Neural cell (in vitro differentiated cells): ENCODE measurements at regions not wholly inside any gene's neighbourhood (a gene's known extent, or its start where the extent isn't known, plus 50 kb on each side); places are given as distances from the start of the nearest gene placed in this dataset.

Experiments
- H2AFZ ChIP-seq: fragments of 200-600, 300-800 bp; sonication (generic), shearing (Covaris generic); 2 replicates; pipeline ENCODE4 v1.6.0; 2014; ENCODE audit warnings: low read depth, mild to moderate bottlenecking, antibody characterized with exemption, low read length, moderate library complexity
- H3F3A ChIP-seq: fragments of 200-600 bp; shearing (Covaris generic); 2 replicates; pipeline ENCODE4 v1.6.1; 2016; ENCODE audit warnings: mild to moderate bottlenecking, moderate library complexity, mixed read lengths, antibody characterized with exemption, low read length; ENCODE audit not compliant: insufficient read depth, poor library complexity, severe bottlenecking
- H3K27ac ChIP-seq: fragments of 200-600, 300-800 bp; sonication (generic), shearing (Covaris generic); 2 replicates; pipeline ENCODE4 v1.5.1; 2014; ENCODE audit warnings: mild to moderate bottlenecking, low read length, moderate library complexity
- H3K27me3 ChIP-seq: fragments of 300-800, 200-600 bp; sonication (generic), shearing (Covaris generic); 2 replicates; pipeline ENCODE4 v1.6.0; 2014; ENCODE audit warnings: mild to moderate bottlenecking, low read depth, low read length, moderate library complexity; ENCODE audit not compliant: insufficient read depth
- H3K36me3 ChIP-seq: fragments of 300-800, 200-600 bp; sonication (generic), shearing (Covaris generic); 2 replicates; pipeline ENCODE4 v1.5.1; 2014; ENCODE audit warnings: mild to moderate bottlenecking, antibody characterized with exemption, low read length, moderate library complexity; ENCODE audit not compliant: insufficient read depth
- H3K4me2 ChIP-seq: fragments of 300-800, 200-600 bp; sonication (generic), shearing (Covaris generic); 2 replicates; pipeline ENCODE4 v1.6.0; 2014; ENCODE audit warnings: mild to moderate bottlenecking, low read length
- H3K4me3 ChIP-seq: fragments of 300-800, 200-600 bp; sonication (generic), shearing (Covaris generic); 2 replicates; pipeline ENCODE4 v1.5.1; 2014; ENCODE audit warnings: mild to moderate bottlenecking, low read length, moderate library complexity
- H3K79me2 ChIP-seq: fragments of 200-600 bp; shearing (Covaris generic); replicated peaks from 2 replicates; pipeline ENCODE4 v1.6.0; 2014; ENCODE audit warnings: mild to moderate bottlenecking, low read length, moderate library complexity; ENCODE audit not compliant: insufficient read depth
- H3K9ac ChIP-seq: fragments of 300-800, 200-600 bp; sonication (generic), shearing (Covaris generic); 2 replicates; pipeline ENCODE4 v1.6.1; 2016; ENCODE audit warnings: mild to moderate bottlenecking, low read length, mixed read lengths
- H3K9me2 ChIP-seq: fragments of 200-600 bp; shearing (Covaris generic); 2 replicates; pipeline ENCODE4 v1.6.1; 2016; ENCODE audit warnings: mild to moderate bottlenecking, low read length, mixed read lengths; ENCODE audit not compliant: insufficient read depth
- H3K9me3 ChIP-seq: fragments of 200-600, 300-800 bp; sonication (generic), shearing (Covaris generic); 2 replicates; pipeline ENCODE4 v1.6.1; 2016; ENCODE audit warnings: mild to moderate bottlenecking, mixed run types, low read length, moderate library complexity, mixed read lengths
- H4K20me1 ChIP-seq: fragments of 200-600 bp; shearing (Covaris generic); 2 replicates; pipeline ENCODE4 v1.6.1; 2016; ENCODE audit warnings: mild to moderate bottlenecking, mixed run types; ENCODE audit not compliant: insufficient read depth
- CTCF ChIP-seq: fragments of 450-650 bp; IDR thresholded peaks from 2 replicates; pipeline ENCODE4 v1.5.1; 2014; ENCODE audit warnings: antibody characterized with exemption, mild to moderate bottlenecking, moderate library complexity; ENCODE audit not compliant: poor library complexity, severe bottlenecking
- EP300 ChIP-seq: fragments of 450-650 bp; conservative IDR thresholded peaks from 2 replicates; pipeline ENCODE4 v1.6.1; 2014; ENCODE audit warnings: antibody characterized with exemption, mild to moderate bottlenecking, moderate library complexity; ENCODE audit not compliant: poor library complexity, severe bottlenecking
- EZH2 ChIP-seq: fragments of 200-600, 300-800 bp; shearing (Covaris generic), sonication (generic); IDR thresholded peaks from 2 replicates; pipeline ENCODE4 v1.6.1; 2014; ENCODE audit warnings: antibody characterized with exemption, low read length, borderline replicate concordance, mild to moderate bottlenecking; ENCODE audit not compliant: insufficient read depth, poor library complexity, severe bottlenecking
- MXI1 ChIP-seq: fragments of 450-650 bp; conservative IDR thresholded peaks from 2 replicates; pipeline ENCODE4 v1.6.1; 2014; ENCODE audit warnings: antibody characterized with exemption, mild to moderate bottlenecking; ENCODE audit not compliant: poor library complexity, severe bottlenecking
- POLR2AphosphoS5 ChIP-seq: IDR thresholded peaks from 2 replicates; pipeline ENCODE4 v1.6.1; 2012
- RAD21 ChIP-seq: fragments of 450-650 bp; conservative IDR thresholded peaks from 2 replicates; pipeline ENCODE4 v1.6.1; 2014; ENCODE audit warnings: antibody characterized with exemption, mild to moderate bottlenecking, moderate library complexity
- SMC3 ChIP-seq: fragments of 450-650 bp; conservative IDR thresholded peaks from 2 replicates; pipeline ENCODE4 v1.6.1; 2014; ENCODE audit warnings: antibody characterized with exemption, mild to moderate bottlenecking, moderate library complexity; ENCODE audit not compliant: poor library complexity
- TAF1 ChIP-seq: IDR thresholded peaks from 2 replicates; pipeline ENCODE4 v1.6.1; 2012; ENCODE audit warnings: low read depth
- TF ChIP-seq, protein P1 (sequence below): IDR thresholded peaks from 2 replicates; pipeline ENCODE4 v1.6.1; 2012; ENCODE audit warnings: borderline replicate concordance

- Histone ChIP-seq H2AFZ (no peak overlapping the region), H4K20me1 (no peaks in the 10 kb centered on the region), H3K27ac (no peak overlapping the region), H3F3A (no peaks in the 10 kb centered on the region), H3K4me2 (no peak overlapping the region), H3K36me3 (no peaks in the 10 kb centered on the region), H3K9me2 (no peaks in the 10 kb centered on the region), H3K4me3 (no peak overlapping the region), H3K79me2 (no peaks in the 10 kb centered on the region), H3K9ac (no peak overlapping the region), H3K9me3 (no peaks in the 10 kb centered on the region), H3K27me3 (no peaks in the 10 kb centered on the region)
- TF ChIP-seq EZH2 (no peak), EP300 (no peak), MXI1 (no peak), CTCF (no peak), POLR2AphosphoS5 (no peak), SMC3 (no peak), TAF1 (no peak), RAD21 (no peak)
- TF ChIP-seq, protein P1, sequence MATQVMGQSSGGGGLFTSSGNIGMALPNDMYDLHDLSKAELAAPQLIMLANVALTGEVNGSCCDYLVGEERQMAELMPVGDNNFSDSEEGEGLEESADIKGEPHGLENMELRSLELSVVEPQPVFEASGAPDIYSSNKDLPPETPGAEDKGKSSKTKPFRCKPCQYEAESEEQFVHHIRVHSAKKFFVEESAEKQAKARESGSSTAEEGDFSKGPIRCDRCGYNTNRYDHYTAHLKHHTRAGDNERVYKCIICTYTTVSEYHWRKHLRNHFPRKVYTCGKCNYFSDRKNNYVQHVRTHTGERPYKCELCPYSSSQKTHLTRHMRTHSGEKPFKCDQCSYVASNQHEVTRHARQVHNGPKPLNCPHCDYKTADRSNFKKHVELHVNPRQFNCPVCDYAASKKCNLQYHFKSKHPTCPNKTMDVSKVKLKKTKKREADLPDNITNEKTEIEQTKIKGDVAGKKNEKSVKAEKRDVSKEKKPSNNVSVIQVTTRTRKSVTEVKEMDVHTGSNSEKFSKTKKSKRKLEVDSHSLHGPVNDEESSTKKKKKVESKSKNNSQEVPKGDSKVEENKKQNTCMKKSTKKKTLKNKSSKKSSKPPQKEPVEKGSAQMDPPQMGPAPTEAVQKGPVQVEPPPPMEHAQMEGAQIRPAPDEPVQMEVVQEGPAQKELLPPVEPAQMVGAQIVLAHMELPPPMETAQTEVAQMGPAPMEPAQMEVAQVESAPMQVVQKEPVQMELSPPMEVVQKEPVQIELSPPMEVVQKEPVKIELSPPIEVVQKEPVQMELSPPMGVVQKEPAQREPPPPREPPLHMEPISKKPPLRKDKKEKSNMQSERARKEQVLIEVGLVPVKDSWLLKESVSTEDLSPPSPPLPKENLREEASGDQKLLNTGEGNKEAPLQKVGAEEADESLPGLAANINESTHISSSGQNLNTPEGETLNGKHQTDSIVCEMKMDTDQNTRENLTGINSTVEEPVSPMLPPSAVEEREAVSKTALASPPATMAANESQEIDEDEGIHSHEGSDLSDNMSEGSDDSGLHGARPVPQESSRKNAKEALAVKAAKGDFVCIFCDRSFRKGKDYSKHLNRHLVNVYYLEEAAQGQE = no peak
Measured at GRCh38 chr9:109889456-109889855, 109.5 kb downstream of the PALM2AKAP2 start.

- no peak overlapping the region for H2AFZ ChIP-seq
- no peak for TF ChIP-seq EZH2
- no peak for TF ChIP-seq SMC3
- no peak for TF ChIP-seq POLR2AphosphoS5
- TF ChIP-seq MXI1 = no peak
- TF ChIP-seq CTCF = no peak
- TF ChIP-seq TAF1 = no peak
- no peak for TF ChIP-seq EP300
- TF ChIP-seq RAD21 = no peak
- TF ChIP-seq, protein P1 = no peak
- no peaks in the 10 kb centered on the region for H3K36me3 ChIP-seq
- no peaks in the 10 kb centered on the region for H3K79me2 ChIP-seq
- no peaks in the 10 kb centered on the region for H3K9me2 ChIP-seq
- no peak overlapping the region for H3K9ac ChIP-seq
- no peak overlapping the region for H3K4me3 ChIP-seq
- H4K20me1 ChIP-seq = no peaks in the 10 kb centered on the region
- no peaks in the 10 kb centered on the region for H3K9me3 ChIP-seq
- H3F3A ChIP-seq = no peaks in the 10 kb centered on the region
- no peak overlapping the region for H3K27ac ChIP-seq
- no peak overlapping the region for H3K4me2 ChIP-seq
- no peaks in the 10 kb centered on the region for H3K27me3 ChIP-seq
Measured at GRCh38 chr9:109893241-109893640, 113.2 kb downstream of the PALM2AKAP2 start.
